Tibial nerve (tissue), 4 donors: ENCODE measurements at regions not wholly inside any gene's neighbourhood (a gene's known extent, or its start where the extent isn't known, plus 50 kb on each side); places are given as distances from the start of the nearest gene placed in this dataset.
"Not testable (repeated sequence)": the region's sequence is repeated elsewhere in the genome, so short reads cannot be mapped to it uniquely, and the experiment has no call there.

Experiments used
- DNase-seq, 2 donors: peaks; one replicate each; pipeline ENCODE4 v3.0.0-alpha.2; 2019; ENCODE audit warnings: low spot score in 2 of 2
- H3K27ac ChIP-seq, 4 donors: fragments of 200-600 bp; sonication (generic) in 3 of 4; one replicate each; pipeline ENCODE4 v1.5.1; 2017 to 2019; ENCODE audit warnings: mild to moderate bottlenecking in 1 of 4
- H3K27me3 ChIP-seq, 2 donors: fragments of 200-600 bp; sonication (generic) in 1 of 2; one replicate each; pipeline versions ENCODE4 v1.5.1 to v1.6.0; 2017 to 2019
- H3K36me3 ChIP-seq, 3 donors: fragments of 200-600 bp; sonication (generic); one replicate each; pipeline ENCODE4 v1.5.1; 2018 to 2019
- H3K4me1 ChIP-seq, 4 donors: fragments of 200-600 bp; sonication (generic) in 3 of 4; one replicate each; pipeline ENCODE4 v1.5.1; 2017 to 2019
- H3K4me3 ChIP-seq, 4 donors: fragments of 200-600 bp; sonication (generic) in 3 of 4; one replicate each; pipeline ENCODE4 v1.5.1; 2017 to 2019; ENCODE audit warnings: mild to moderate bottlenecking in 1 of 4, moderate library complexity in 1 of 4
- H3K9me3 ChIP-seq, 4 donors: fragments of 200-600 bp; sonication (generic) in 3 of 4; one replicate each; pipeline ENCODE4 v1.5.1; 2017 to 2019
- CTCF ChIP-seq, 5 experiments: fragments of 200-600 bp in 3 of 5; fragments of 450-650 bp in 2 of 5; sonication (generic) in 3 of 5; IDR thresholded peaks; one replicate each; pipeline ENCODE4 v1.5.1; 2016 to 2019; ENCODE audit warnings: antibody characterized with exemption in 5 of 5, mild to moderate bottlenecking in 3 of 5, moderate library complexity in 2 of 5
- EP300 ChIP-seq, 2 donors: sonication (generic); formaldehyde crosslinking; IDR thresholded peaks; one replicate each; pipeline ENCODE4 v1.6.1; 2017; ENCODE audit warnings: antibody characterized with exemption in 2 of 2, mild to moderate bottlenecking in 1 of 2
- POLR2A ChIP-seq, 2 donors: fragments of 450-650 bp; IDR thresholded peaks; one replicate each; pipeline ENCODE4 v1.6.1; 2017; ENCODE audit warnings: antibody characterized with exemption in 2 of 2, mild to moderate bottlenecking in 2 of 2, moderate library complexity in 2 of 2
- WGBS, 2 donors: methylation state at CpG; one replicate each; pipeline ENCODE4 v1.1.5; 2018; 5-methylcytosine and 5-hydroxymethylcytosine counted together

GRCh38 chr6:167217951-167218759 is 60.4 kb upstream of the GPR31 start:
- not testable (repeated sequence) for H3K27ac ChIP-seq, H3K36me3 ChIP-seq, H3K4me3 ChIP-seq, DNase-seq, H3K27me3 ChIP-seq, H3K9me3 ChIP-seq, H3K4me1 ChIP-seq
- peak in 2 of 5 experiments; percentile 10 to 14 for TF ChIP-seq CTCF (IDR thresholded peaks at IDR 0.05)
- 17 to 26% methylated on average over 11 to 12 of the region's 15 CpGs for WGBS, 2 donors

- not testable (repeated sequence) for H3K27me3 ChIP-seq, DNase-seq, H3K4me3 ChIP-seq, H3K36me3 ChIP-seq, H3K4me1 ChIP-seq, H3K27ac ChIP-seq, H3K9me3 ChIP-seq
- 73 to 82% methylated on average over 4 of the region's 4 CpGs for WGBS, 2 donors
Observed at GRCh38 chr6:167219079-167219478, 61.3 kb upstream of the GPR31 start.

- no peaks in the 10 kb centered on the region for H3K9me3 ChIP-seq
- no peaks in the 10 kb centered on the region for H3K27me3 ChIP-seq
- TF ChIP-seq POLR2A (IDR thresholded peaks at IDR 0.05) = no peak
- no peak for TF ChIP-seq EP300 (IDR thresholded peaks at IDR 0.05)
- TF ChIP-seq CTCF (IDR thresholded peaks at IDR 0.05) = no peak
- 82 to 89% methylated on average over 19 of the region's 19 CpGs for WGBS, 2 donors
- no peak overlapping the region for H3K27ac ChIP-seq
- H3K4me3 ChIP-seq = no peak overlapping the region
- no peaks in the 10 kb centered on the region for H3K36me3 ChIP-seq
- no peaks in the 10 kb centered on the region for H3K4me1 ChIP-seq
- DNase-seq = no peak
Observed at GRCh38 chr6:167219967-167220512, 62.3 kb upstream of the GPR31 start.

- no peak overlapping the region for H3K4me3 ChIP-seq
- 68 to 73% methylated on average over 11 to 19 of the region's 19 CpGs for WGBS, 2 donors
- H3K27ac ChIP-seq = no peak overlapping the region
- H3K36me3 ChIP-seq = no peaks in the 10 kb centered on the region
- no peaks in the 10 kb centered on the region for H3K4me1 ChIP-seq
- H3K9me3 ChIP-seq = no peaks in the 10 kb centered on the region
- H3K27me3 ChIP-seq = no peaks in the 10 kb centered on the region
- TF ChIP-seq CTCF (IDR thresholded peaks at IDR 0.05) (no peak), POLR2A (IDR thresholded peaks at IDR 0.05) (no peak), EP300 (IDR thresholded peaks at IDR 0.05) (no peak)
- DNase-seq = no peak
Observed at GRCh38 chr6:167221400-167222201, 63.8 kb upstream of the GPR31 start.

- DNase-seq, H3K4me1 ChIP-seq, H3K36me3 ChIP-seq, H3K27ac ChIP-seq, H3K4me3 ChIP-seq, H3K9me3 ChIP-seq: not testable (repeated sequence)
- 56 to 61% methylated on average over 12 to 13 of the region's 13 CpGs for WGBS, 2 donors
- peaks cover 0 to 11% of the 10 kb centered on the region in 2 donors for H3K27me3 ChIP-seq
Observed at GRCh38 chr6:167225566-167226382, 65.3 kb upstream of the UNC93A start.
